Breast epithelium (tissue), 3 donors: ENCODE measurements at regions not wholly inside any gene's neighbourhood (a gene's known extent, or its start where the extent isn't known, plus 50 kb on each side); places are given as distances from the start of the nearest gene placed in this dataset.

Experiments
- CTCF ChIP-seq, 3 donors: fragments of 450-650 bp; IDR thresholded peaks; one replicate each; pipeline ENCODE4 v1.5.1; 2016 to 2017; ENCODE audit warnings: antibody characterized with exemption in 3 of 3, mild to moderate bottlenecking in 3 of 3, moderate library complexity in 3 of 3
- POLR2A ChIP-seq: fragments of 450-650 bp; IDR thresholded peaks from one replicate; pipeline ENCODE4 v1.6.1; 2016; ENCODE audit warnings: antibody characterized with exemption, mild to moderate bottlenecking, moderate library complexity
- POLR2AphosphoS5 ChIP-seq, 3 donors: sonication (generic); formaldehyde crosslinking; IDR thresholded peaks; one replicate each; pipeline ENCODE4 v1.6.1; 2017; ENCODE audit warnings: antibody characterized with exemption in 3 of 3

GRCh38 chr18:75483662-75484061 lies 56.2 kb upstream of the SMIM21 start:
- TF ChIP-seq CTCF (IDR thresholded peaks at IDR 0.05), result no peak
- no peak for TF ChIP-seq POLR2A
- TF ChIP-seq POLR2AphosphoS5 (IDR thresholded peaks at IDR 0.05), result no peak
